ENCODE measurements at regions not wholly inside any gene's neighbourhood (a gene's known extent, or its start where the extent isn't known, plus 50 kb on each side); places are given as distances from the start of the nearest gene placed in this dataset.
"Not testable (repeated sequence)": the region's sequence is repeated elsewhere in the genome, so short reads cannot be mapped to it uniquely, and the experiment has no call there.

GRCh38 chr10:129192344-129193128 is 274.5 kb upstream of the MGMT start:
- no peak overlapping the region for H3K4me3 ChIP-seq (ENCODE audit: low read length)
- DNase-seq (ENCODE audit: low read depth, low spot score), result no peak

- DNase-seq (ENCODE audit: low read depth, low spot score), result no peak
- no peak overlapping the region for H3K4me3 ChIP-seq (ENCODE audit: low read length)
These were observed 273.9 kb upstream of the MGMT start for GRCh38 chr10:129193148-129193547.

GRCh38 chr10:129194181-129194870 is 272.7 kb upstream of the MGMT start:
- H3K4me3 ChIP-seq (ENCODE audit: low read length), result no peak overlapping the region
- DNase-seq (ENCODE audit: low read depth, low spot score), result no peak

GRCh38 chr10:129199826-129200225 is 267.2 kb upstream of the MGMT start:
- DNase-seq (ENCODE audit: low read depth, low spot score), result no peak

GRCh38 chr10:129203819-129204218 is 263.2 kb upstream of the MGMT start:
- no peak overlapping the region for H3K4me3 ChIP-seq (ENCODE audit: low read length)
- DNase-seq (ENCODE audit: low read depth, low spot score), result no peak

More at GRCh38 chr10:129199826-129200225, 267.2 kb upstream of the MGMT start:
- no peak overlapping the region for H3K4me3 ChIP-seq (ENCODE audit: low read length)

- H3K4me3 ChIP-seq (ENCODE audit: low read length), result no peak overlapping the region
- no peak for DNase-seq (ENCODE audit: low read depth, low spot score)
These were observed 259.7 kb upstream of the MGMT start for GRCh38 chr10:129207297-129207696.

- no peak overlapping the region for H3K4me3 ChIP-seq (ENCODE audit: low read length)
- DNase-seq (ENCODE audit: low read depth, low spot score), result no peak
These were observed 256.2 kb upstream of the MGMT start for GRCh38 chr10:129210876-129211275.

GRCh38 chr10:129213256-129213655 is 253.8 kb upstream of the MGMT start:
- DNase-seq (ENCODE audit: low read depth, low spot score), result no peak

GRCh38 chr10:129213996-129214395 is 253.0 kb upstream of the MGMT start:
- not testable (repeated sequence) for H3K4me3 ChIP-seq (ENCODE audit: low read length); DNase-seq (ENCODE audit: low read depth, low spot score)

More at GRCh38 chr10:129213256-129213655, 253.8 kb upstream of the MGMT start:
- no peak overlapping the region for H3K4me3 ChIP-seq (ENCODE audit: low read length)

- H3K4me3 ChIP-seq (ENCODE audit: low read length), result no peak overlapping the region
- no peak for DNase-seq (ENCODE audit: low read depth, low spot score)
These were observed 247.7 kb upstream of the MGMT start for GRCh38 chr10:129219364-129219763.

- no peak overlapping the region for H3K4me3 ChIP-seq (ENCODE audit: low read length)
- no peak for DNase-seq (ENCODE audit: low read depth, low spot score)
These were observed 244.6 kb upstream of the MGMT start for GRCh38 chr10:129222436-129222835.

GRCh38 chr10:129223363-129223762 is 243.7 kb upstream of the MGMT start:
- DNase-seq (ENCODE audit: low read depth, low spot score), result no peak
- H3K4me3 ChIP-seq (ENCODE audit: low read length), result no peak overlapping the region

GRCh38 chr10:129224065-129224464 is 243.0 kb upstream of the MGMT start:
- no peak for DNase-seq (ENCODE audit: low read depth, low spot score)
- H3K4me3 ChIP-seq (ENCODE audit: low read length), result no peak overlapping the region

- no peak for DNase-seq (ENCODE audit: low read depth, low spot score)
- no peak overlapping the region for H3K4me3 ChIP-seq (ENCODE audit: low read length)
These were observed 235.2 kb upstream of the MGMT start for GRCh38 chr10:129231821-129232220.

- no peak for DNase-seq (ENCODE audit: low read depth, low spot score)
- no peak overlapping the region for H3K4me3 ChIP-seq (ENCODE audit: low read length)
These were observed 233.5 kb upstream of the MGMT start for GRCh38 chr10:129233351-129234148.

- DNase-seq (ENCODE audit: low read depth, low spot score), result no peak
These were observed 230.8 kb upstream of the MGMT start for GRCh38 chr10:129236274-129236691.

GRCh38 chr10:129241461-129241860 is 225.6 kb upstream of the MGMT start:
- H3K4me3 ChIP-seq (ENCODE audit: low read length), result no peak overlapping the region
- DNase-seq (ENCODE audit: low read depth, low spot score), result no peak

More at GRCh38 chr10:129236274-129236691, 230.8 kb upstream of the MGMT start:
- no peak overlapping the region for H3K4me3 ChIP-seq (ENCODE audit: low read length)

- no peak overlapping the region for H3K4me3 ChIP-seq (ENCODE audit: low read length)
- no peak for DNase-seq (ENCODE audit: low read depth, low spot score)
These were observed 222.7 kb upstream of the MGMT start for GRCh38 chr10:129244298-129244697.

- DNase-seq (ENCODE audit: low read depth, low spot score), result no peak
These were observed 222.3 kb upstream of the MGMT start for GRCh38 chr10:129244757-129245156.

More at GRCh38 chr10:129244757-129245156, 222.3 kb upstream of the MGMT start:
- no peak overlapping the region for H3K4me3 ChIP-seq (ENCODE audit: low read length)

Measured in Jurkat, Clone E6-1 (cell line).